ENCODE measurements at regions not wholly inside any gene's neighbourhood (a gene's known extent, or its start where the extent isn't known, plus 50 kb on each side); places are given as distances from the start of the nearest gene placed in this dataset.

- TF ChIP-seq CTCF (conservative IDR thresholded peaks at IDR 0.05 in 1 of 2, IDR thresholded peaks at IDR 0.05 in 1 of 2; ENCODE audit: low read depth in 1 of 2, low read length in 2 of 2) = no peak
- no peak for TF ChIP-seq EZH2 (IDR thresholded peaks at IDR 0.05; ENCODE audit: low read length, missing control alignments)
These were observed 82.4 kb upstream of the RNF32 start for GRCh38 chr7:156558198-156558597.
